ENCODE measurements at regions not wholly inside any gene's neighbourhood (a gene's known extent, or its start where the extent isn't known, plus 50 kb on each side); places are given as distances from the start of the nearest gene placed in this dataset.

DNA sequence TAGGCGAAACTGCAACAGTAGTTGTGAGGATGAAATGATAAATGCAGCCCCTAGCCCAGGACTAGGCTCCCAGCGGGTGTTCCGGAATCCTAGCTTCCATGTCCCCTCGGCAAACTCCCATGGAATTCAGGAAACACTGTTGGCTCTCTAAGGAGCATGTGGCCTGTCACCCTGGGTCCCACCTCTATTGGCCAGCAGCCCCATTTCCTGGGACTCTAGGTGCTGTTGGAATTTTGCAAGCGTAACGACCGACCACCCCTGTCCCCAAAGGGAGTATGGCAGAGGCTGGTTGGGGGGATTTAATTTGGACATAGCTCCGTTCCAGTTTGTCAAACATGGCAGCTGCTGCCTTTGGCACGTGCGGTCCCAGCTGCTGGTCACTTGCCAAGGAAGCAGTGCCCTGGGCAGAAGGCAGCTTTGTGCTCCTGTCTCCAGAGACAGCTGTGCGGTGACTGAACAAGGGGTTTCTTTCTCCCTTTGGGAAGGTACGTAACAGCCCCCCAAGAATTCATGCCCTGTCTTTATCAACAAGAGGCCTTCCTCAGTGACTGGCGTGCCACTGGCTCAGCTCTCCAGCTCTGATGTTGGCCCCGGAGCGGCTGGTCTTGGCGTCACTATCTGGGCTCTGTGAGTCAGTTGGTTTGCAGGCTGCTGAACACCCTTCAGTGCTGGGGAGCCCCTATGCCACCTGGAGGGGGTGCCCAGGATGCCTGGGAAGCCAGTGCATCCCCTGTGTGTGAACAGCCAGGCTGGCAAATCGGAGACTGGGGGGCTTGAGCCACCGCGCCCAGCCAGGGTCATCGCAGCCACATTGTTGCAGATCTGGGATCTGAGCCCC lies 235.2 kb upstream of the TNRC6C start:
- no peak overlapping the region for H2AFZ ChIP-seq (ENCODE audit: low read length)
- no peak overlapping the region for H2BK20ac ChIP-seq (ENCODE audit: low read length)
- no peak overlapping the region for H3K4me3 ChIP-seq (ENCODE audit: extremely low read depth in 1 of 4, insufficient read depth in 2 of 4, low read depth in 3 of 4, low read length in 4 of 4)
- H4K8ac ChIP-seq (ENCODE audit: extremely low read depth, insufficient read depth, low read length), result no peak overlapping the region
- H3K4me2 ChIP-seq (ENCODE audit: insufficient read depth in 1 of 2, low read depth in 2 of 2, low read length in 2 of 2), result no peak overlapping the region
- no peak overlapping the region for H3K56ac ChIP-seq (replicated peaks; ENCODE audit: insufficient read length, low read depth, low read length)
- TF ChIP-seq TAF1 (IDR thresholded peaks at IDR 0.05; ENCODE audit: low read depth, low read length), result no peak
- no peak for TF ChIP-seq GABPA (IDR thresholded peaks at IDR 0.05; ENCODE audit: borderline replicate concordance, insufficient read depth, low read length)
- no peak for TF ChIP-seq TBP (IDR thresholded peaks at IDR 0.05; ENCODE audit: low read depth, low read length)
- no peak for TF ChIP-seq EP300 (IDR thresholded peaks at IDR 0.05; ENCODE audit: borderline replicate concordance in 1 of 2, low read depth in 2 of 2, low read length in 2 of 2)
- no peak overlapping the region; the same call in 1 of the 2 replicates for H2BK12ac ChIP-seq (ENCODE audit: low read depth, low read length)
- H3K36me3 ChIP-seq (ENCODE audit: control insufficient read depth in 2 of 4, insufficient read depth in 4 of 4, low read length in 3 of 4), result no peaks in the 10 kb centered on the region
- H3K79me2 ChIP-seq (ENCODE audit: control insufficient read depth in 1 of 2, insufficient read depth in 2 of 2, low read length in 2 of 2), result no peaks in the 10 kb centered on the region
- H3K27ac ChIP-seq (ENCODE audit: low read depth, low read length), result no peak overlapping the region
- H2BK15ac ChIP-seq (ENCODE audit: low read length), result no peak overlapping the region
- H3K23me2 ChIP-seq (ENCODE audit: low read depth, low read length), result peaks cover 2% of the 10 kb centered on the region; the same call in 1 of the 2 replicates
- H3K4ac ChIP-seq (replicated peaks; ENCODE audit: insufficient read length, low read depth, low read length), result no peak overlapping the region
- peaks cover 0 to 5% of the 10 kb centered on the region in 2 experiments for H4K20me1 ChIP-seq (replicated peaks in 1 of 2; ENCODE audit: control insufficient read depth in 1 of 2, insufficient read depth in 2 of 2, low read length in 2 of 2)
- DNase-seq (ENCODE audit: low read depth in 1 of 2, low spot score in 2 of 2) (peak in 1 of 2 experiments; percentile 35), FAIRE-seq (no peak)
- POLR2A ChIA-PET (ENCODE audit: partially characterized antibody), result no interaction called here
- H3K9me3 ChIP-seq (ENCODE audit: insufficient read depth in 2 of 2, low read depth in 1 of 2, low read length in 1 of 2), result 0 out of 4 replicates have a peak, but pooled peaks cover 0 to 5% of the 10 kb centered on the region in 2 experiments
- no peak overlapping the region; the same call in 1 of the 2 replicates for H2BK5ac ChIP-seq (ENCODE audit: low read depth, low read length)
- H3K4me1 ChIP-seq (replicated peaks in 1 of 4; ENCODE audit: control insufficient read depth in 3 of 4, insufficient read depth in 4 of 4, low read length in 3 of 4), result peaks cover 0 to 6% (median 2%) of the 10 kb centered on the region in 4 experiments; a peak in 6 of 7 replicates
- H3K14ac ChIP-seq (ENCODE audit: insufficient read length), result no peak overlapping the region
- H3K23ac ChIP-seq (ENCODE audit: insufficient read length), result no peak overlapping the region
- H2AK5ac ChIP-seq (ENCODE audit: low read depth, low read length), result no peak overlapping the region
- CTCF ChIA-PET (ENCODE audit: partially characterized antibody), result interaction anchor here (1.0 to 4.1 kb wide), 2 partner anchors 14 to 18 kb away, joined by 4 to 16 read pairs; no protein-coding TSS in a partner anchor
- no peak overlapping the region for H3K9ac ChIP-seq (replicated peaks in 1 of 4; ENCODE audit: extremely low read depth in 1 of 4, low read depth in 3 of 4, low read length in 3 of 4)
- H2BK120ac ChIP-seq (replicated peaks; ENCODE audit: low read depth, low read length), result no peak overlapping the region
- H3K79me1 ChIP-seq (ENCODE audit: low read depth, low read length), result no peaks in the 10 kb centered on the region
- 96% methylated on average over 20 of the region's 20 CpGs; no CpG with 5 or more reads in 1 of the 2 experiments for WGBS, 2 experiments (ENCODE audit: extremely low coverage in 1 of 2, insufficient coverage in 1 of 2, insufficient read length in 1 of 2, insufficient replicate concordance in 2 of 2, low coverage in 1 of 2, low lambda C conversion rate in 2 of 2, missing lambda C conversion rate in 1 of 2)
- H4K91ac ChIP-seq (replicated peaks; ENCODE audit: insufficient read length, low read length), result no peak overlapping the region
- peaks cover 0 to 2% (median 0%) of the 10 kb centered on the region in 4 experiments; a peak in 2 of 7 replicates for H3K27me3 ChIP-seq (replicated peaks in 1 of 4; ENCODE audit: control insufficient read depth in 3 of 4, extremely low read depth in 1 of 4, insufficient read depth in 3 of 4, low read length in 3 of 4)
- H3K18ac ChIP-seq (ENCODE audit: extremely low read depth, low read length), result no peak overlapping the region
- H4K5ac ChIP-seq (ENCODE audit: insufficient read length, low read depth, low read length), result no peak overlapping the region
